ENCODE measurements at regions not wholly inside any gene's neighbourhood (a gene's known extent, or its start where the extent isn't known, plus 50 kb on each side); places are given as distances from the start of the nearest gene placed in this dataset.

- no peak for DNase-seq
- intact Hi-C loops (cut with DNase I), result no loop called here
- Histone ChIP-seq H3K36me3 (no peaks in the 10 kb centered on the region), H3K27me3 (no peaks in the 10 kb centered on the region), H3K9ac (ENCODE audit: low read depth in 2 of 2, low read length in 2 of 2) (no peak overlapping the region), H3K4me3 (no peak overlapping the region), H3K4me1 (no peaks in the 10 kb centered on the region), H3K27ac (no peak overlapping the region), H3K9me3 (no peaks in the 10 kb centered on the region)
- no peak for TF ChIP-seq CTCF (IDR thresholded peaks at IDR 0.05)
These were observed 257.8 kb upstream of the KLF3 start for GRCh38 chr4:38406243-38406642.

GRCh38 chr4:38409852-38410251 lies 254.1 kb upstream of the KLF3 start:
- no peak for TF ChIP-seq CTCF (IDR thresholded peaks at IDR 0.05)
- Histone ChIP-seq H3K9ac (ENCODE audit: low read depth in 2 of 2, low read length in 2 of 2) (no peak overlapping the region), H3K4me3 (no peak overlapping the region), H3K27me3 (no peaks in the 10 kb centered on the region), H3K4me1 (no peaks in the 10 kb centered on the region), H3K36me3 (no peaks in the 10 kb centered on the region), H3K9me3 (no peaks in the 10 kb centered on the region), H3K27ac (no peak overlapping the region)
- DNase-seq, result no peak
- intact Hi-C loops (cut with DNase I), result no loop called here

- Histone ChIP-seq H3K9me3 (no peaks in the 10 kb centered on the region), H3K36me3 (no peaks in the 10 kb centered on the region), H3K4me3 (no peak overlapping the region), H3K4me1 (no peaks in the 10 kb centered on the region), H3K27ac (no peak overlapping the region), H3K27me3 (no peaks in the 10 kb centered on the region), H3K9ac (ENCODE audit: low read depth in 2 of 2, low read length in 2 of 2) (no peak overlapping the region)
- no peak for TF ChIP-seq CTCF (IDR thresholded peaks at IDR 0.05)
- no peak for DNase-seq
- intact Hi-C loops (cut with DNase I), result no loop called here
These were observed 252.9 kb upstream of the KLF3 start for GRCh38 chr4:38411092-38411491.

- DNase-seq, result peak; percentile 29
- Histone ChIP-seq H3K36me3 (no peaks in the 10 kb centered on the region), H3K27me3 (no peaks in the 10 kb centered on the region), H3K27ac (no peak overlapping the region), H3K4me3 (no peak overlapping the region), H3K4me1 (no peaks in the 10 kb centered on the region), H3K9ac (ENCODE audit: low read depth in 2 of 2, low read length in 2 of 2) (peak overlapping the region in 1 of 2 donors; percentile 9), H3K9me3 (no peaks in the 10 kb centered on the region)
- no peak for TF ChIP-seq CTCF (IDR thresholded peaks at IDR 0.05)
- intact Hi-C loops (cut with DNase I), result no loop called here
These were observed 251.9 kb upstream of the KLF3 start for GRCh38 chr4:38411981-38412536.

- H3K9ac ChIP-seq (ENCODE audit: low read depth in 2 of 2, low read length in 2 of 2), result no peak overlapping the region
- intact Hi-C loops (cut with DNase I), result no loop called here
- no peak overlapping the region for H3K4me3 ChIP-seq
- H3K27ac ChIP-seq, result peak overlapping the region; percentile 53
- H3K4me1 ChIP-seq, result no peaks in the 10 kb centered on the region
- no peak for DNase-seq
- no peak for TF ChIP-seq CTCF (IDR thresholded peaks at IDR 0.05)
- H3K9me3 ChIP-seq, result no peaks in the 10 kb centered on the region
- H3K36me3 ChIP-seq, result no peaks in the 10 kb centered on the region
- no peaks in the 10 kb centered on the region for H3K27me3 ChIP-seq
These were observed 250.3 kb upstream of the KLF3 start for GRCh38 chr4:38413524-38414341.

Data from colonic mucosa (tissue), 4 donors.